Fibroblast of the aortic adventitia (primary cell): ENCODE measurements at regions not wholly inside any gene's neighbourhood (a gene's known extent, or its start where the extent isn't known, plus 50 kb on each side); places are given as distances from the start of the nearest gene placed in this dataset.
A peak's percentile ranks its signal among the peaks of the same experiment; 100 is the strongest.

Experiments
- DNase-seq: peaks from one replicate; pipeline ENCODE4 v3.0.0-alpha.2; 2010; ENCODE audit warnings: low read depth
- H3K4me3 ChIP-seq: 2 replicates; pipeline ENCODE4 v1.5.1; 2011; ENCODE audit warnings: low read depth, mild to moderate bottlenecking, control low read depth, low read length, moderate library complexity
- CTCF ChIP-seq: IDR thresholded peaks from 2 replicates; pipeline ENCODE4 v1.5.1; 2011; ENCODE audit warnings: mild to moderate bottlenecking, low read length, control low read depth, inconsistent platforms; ENCODE audit not compliant: insufficient read depth

DNA sequence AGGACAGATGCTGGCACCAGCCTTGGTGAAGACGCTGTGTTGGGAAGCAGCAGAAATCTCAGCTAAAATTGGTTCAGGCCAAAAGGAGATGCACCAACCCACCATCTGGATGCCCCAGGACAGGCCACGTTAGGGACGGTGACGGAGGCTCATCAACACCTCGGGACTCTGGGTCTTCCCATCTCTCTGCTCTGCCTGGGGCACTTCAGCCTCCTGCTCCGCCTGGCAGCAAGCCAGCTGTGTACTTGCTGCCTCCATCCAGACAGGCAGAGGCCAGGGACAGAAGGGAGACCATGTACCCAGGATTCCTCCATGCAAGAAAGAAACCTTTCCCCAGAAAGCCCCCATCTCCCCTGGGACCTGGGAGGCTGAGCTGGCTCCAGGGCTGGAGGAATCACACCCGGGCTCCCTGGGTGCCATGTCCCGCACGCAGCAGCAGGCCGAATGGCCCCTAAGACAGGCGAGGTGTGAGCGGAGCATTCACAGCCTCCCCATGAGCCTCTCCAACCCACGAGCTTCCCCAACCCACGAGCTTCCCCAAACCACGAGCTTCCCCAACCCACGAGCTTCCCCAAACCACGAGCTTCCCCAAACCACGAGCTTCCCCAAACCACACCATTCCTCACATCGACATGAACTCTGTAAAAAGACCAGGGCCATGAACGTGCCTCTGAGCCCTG, 274.5 kb downstream of the C16orf95 start:
- DNase-seq, result no peak
- no peak for TF ChIP-seq CTCF
- no peak overlapping the region for H3K4me3 ChIP-seq

DNA sequence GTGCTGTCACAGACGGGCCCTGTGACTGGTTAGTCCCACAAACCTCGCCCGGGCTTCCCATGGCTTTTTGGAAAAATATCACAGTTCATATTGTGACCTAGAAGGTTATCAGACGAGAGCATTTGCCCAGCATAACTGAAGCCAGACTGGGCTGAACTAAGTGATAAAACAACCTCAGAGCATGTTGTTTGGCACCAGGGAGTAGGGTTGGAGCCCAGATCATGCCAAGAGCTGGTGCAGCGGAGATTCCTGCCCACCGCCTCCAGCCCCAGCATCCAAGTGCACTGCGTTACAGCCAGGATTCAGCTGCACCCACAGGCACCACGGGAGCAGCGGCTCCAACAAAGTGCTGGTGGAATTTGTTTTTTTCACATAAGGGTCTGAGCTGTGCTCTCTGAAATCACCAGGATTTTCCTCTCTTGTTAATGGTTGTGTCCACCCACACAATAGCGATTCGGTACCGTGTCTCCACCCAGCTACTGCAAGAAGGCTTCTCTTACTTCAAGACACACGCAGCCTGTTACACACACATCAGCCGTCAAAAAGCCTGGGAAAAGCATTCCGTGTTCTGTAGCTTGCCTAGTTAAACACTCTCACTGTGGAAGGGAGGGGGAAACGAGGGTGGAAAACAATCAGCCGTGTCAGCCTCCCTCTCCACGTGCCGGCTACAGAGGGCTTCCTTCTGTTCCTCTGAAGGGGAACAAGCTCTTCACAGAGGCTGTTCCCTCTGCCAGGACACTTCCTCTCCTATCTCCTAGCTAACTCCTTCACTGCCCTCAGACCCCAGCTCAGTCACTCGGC, 273.8 kb downstream of the C16orf95 start:
- DNase-seq, result peak; percentile 83
- no peak for TF ChIP-seq CTCF

DNA sequence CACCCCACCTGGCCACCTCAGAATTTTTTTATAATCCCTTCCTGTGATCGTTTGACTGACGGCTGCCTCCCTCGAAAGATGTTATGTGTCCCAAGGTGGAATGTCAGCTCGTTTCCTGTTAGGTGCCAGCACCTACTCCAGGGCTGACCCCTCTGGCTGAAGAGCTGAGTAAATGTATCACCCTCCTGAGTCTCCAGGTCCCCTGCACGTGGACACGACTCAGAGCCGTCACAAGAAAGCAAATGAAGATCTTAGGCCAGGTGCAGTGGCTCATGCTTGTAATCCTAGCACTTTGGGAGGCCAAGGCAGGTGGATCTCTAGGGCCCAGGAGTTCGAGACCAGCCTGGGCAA, 273.2 kb downstream of the C16orf95 start:
- DNase-seq, result no peak
- no peak for TF ChIP-seq CTCF
- no peak overlapping the region for H3K4me3 ChIP-seq

More for the DNA sequence above, 273.8 kb downstream of the C16orf95 start:
- no peak overlapping the region for H3K4me3 ChIP-seq

- no peak for TF ChIP-seq CTCF
- no peak for DNase-seq
Measured at GRCh38 chr16:87044829-87045228, 272.4 kb downstream of the C16orf95 start.

GRCh38 chr16:87045466-87046216, 271.6 kb downstream of the C16orf95 start:
- no peak for DNase-seq
- no peak for TF ChIP-seq CTCF
- no peak overlapping the region for H3K4me3 ChIP-seq

More at GRCh38 chr16:87044829-87045228, 272.4 kb downstream of the C16orf95 start:
- no peak overlapping the region for H3K4me3 ChIP-seq

DNA sequence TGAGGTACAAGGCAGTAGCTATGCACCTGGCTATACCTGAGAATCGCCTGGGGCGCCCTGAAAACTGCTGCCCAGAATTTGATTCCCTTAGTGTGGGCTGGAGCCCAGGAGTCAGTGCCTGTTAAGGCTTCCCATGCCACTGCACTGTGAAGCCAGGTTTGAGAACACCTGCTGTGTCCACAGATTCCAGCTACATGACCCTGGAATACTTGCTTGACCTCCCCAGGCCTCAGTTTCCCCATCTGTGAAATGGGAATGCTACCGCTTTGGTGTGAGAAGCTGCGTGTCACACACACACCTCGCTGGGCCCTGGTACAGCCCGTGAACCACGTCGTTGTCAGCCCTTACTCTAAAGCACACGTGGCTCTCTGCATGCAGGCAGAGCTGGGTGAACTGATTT, 271.0 kb downstream of the C16orf95 start:
- DNase-seq, result no peak
- H3K4me3 ChIP-seq, result no peak overlapping the region
- TF ChIP-seq CTCF, result no peak
